PC-3 (cell line): ENCODE measurements at regions not wholly inside any gene's neighbourhood (a gene's known extent, or its start where the extent isn't known, plus 50 kb on each side); places are given as distances from the start of the nearest gene placed in this dataset.

ENCODE experiments used
- ATAC-seq: fragments of 200-7000 bp; cut with Tn5 transposase; 2 replicates; pipeline ENCODE4 v1.9.1; 2020; ENCODE audit warnings: mild to moderate bottlenecking, moderate library complexity
- BruUV-seq: library from RNA; stranded (reverse); fragments of 400-500 nt; replicated peaks from 2 replicates; lab custom pipeline; 2021; lab: Mats Ljungman, UMichigan
- CTCF ChIA-PET: fragments of 300-600 bp; sonication (Branson Sonifier 250); formaldehyde crosslinking; loops from one replicate; lab custom pipeline; 2022; ENCODE audit warnings: antibody characterized with exemption; lab: Charles Lee
- POLR2A ChIA-PET: fragments of 300-600 bp; sonication (Branson Sonifier 250); formaldehyde crosslinking; loops from one replicate; lab custom pipeline; 2022; ENCODE audit warnings: antibody characterized with exemption; ENCODE audit not compliant: unreplicated experiment; lab: Charles Lee
- DNase-seq: peaks from one replicate; pipeline ENCODE4 v3.0.0-alpha.2; 2015
- H2AFZ ChIP-seq: fragments of 300-600 bp; sonication (generic); 2 replicates; pipeline ENCODE4 v1.6.0; 2016; ENCODE audit warnings: antibody characterized with exemption, low read length
- H3F3A ChIP-seq: fragments of 300-600 bp; sonication (generic); one replicate; pipeline ENCODE4 v1.6.0; 2017; ENCODE audit warnings: antibody characterized with exemption, low read length, control low read depth, mild to moderate bottlenecking; ENCODE audit not compliant: unreplicated experiment
- H3K27ac ChIP-seq: fragments of 300-600 bp; sonication (generic); 2 replicates; pipeline ENCODE4 v1.5.1; 2016; ENCODE audit warnings: mild to moderate bottlenecking, low read length
- H3K27me3 ChIP-seq: fragments of 300-600 bp; sonication (generic); 2 replicates; pipeline ENCODE4 v1.6.1; 2016; ENCODE audit warnings: low read length, mixed read lengths
- H3K36me3 ChIP-seq: fragments of 300-600 bp; sonication (generic); 2 replicates; pipeline ENCODE4 v1.6.1; 2016; ENCODE audit warnings: low read depth, mixed run types, low read length, mixed read lengths
- H3K4me1 ChIP-seq: fragments of 300-600 bp; sonication (generic); 2 replicates; pipeline ENCODE4 v1.5.1; 2016; ENCODE audit warnings: low read length; ENCODE audit not compliant: insufficient read depth
- H3K4me2 ChIP-seq: fragments of 300-600 bp; sonication (generic); 2 replicates; pipeline ENCODE4 v1.6.0; 2016; ENCODE audit warnings: low read length
- H3K4me3 ChIP-seq: fragments of 300-600 bp; sonication (generic); 2 replicates; pipeline ENCODE4 v1.5.1; 2016; ENCODE audit warnings: mild to moderate bottlenecking, low read length, mixed read lengths
- H3K79me2 ChIP-seq: fragments of 300-600 bp; sonication (generic); 2 replicates; pipeline ENCODE4 v1.6.1; 2017; ENCODE audit warnings: low read length, mixed read lengths
- H3K9ac ChIP-seq: fragments of 300-600 bp; sonication (generic); 2 replicates; pipeline ENCODE4 v1.6.0; 2016; ENCODE audit warnings: mild to moderate bottlenecking, low read length
- H3K9me2 ChIP-seq: fragments of 300-600 bp; sonication (generic); replicated peaks from 2 replicates; pipeline ENCODE4 v1.6.1; 2016; ENCODE audit warnings: mixed run types, low read length, mixed read lengths
- H3K9me3 ChIP-seq: fragments of 300-600 bp; sonication (generic); 2 replicates; pipeline ENCODE4 v1.6.1; 2016; ENCODE audit warnings: low read length, mixed read lengths
- H4K20me1 ChIP-seq: fragments of 300-600 bp; sonication (generic); 2 replicates; pipeline ENCODE4 v1.6.1; 2016; ENCODE audit warnings: low read length, mixed read lengths
- CTCF ChIP-seq: fragments of 300-600 bp; sonication (generic); conservative IDR thresholded peaks from 2 replicates; pipeline ENCODE4 v1.5.1; 2017; ENCODE audit warnings: antibody characterized with exemption, low read depth, mild to moderate bottlenecking, low read length
- EZH2 ChIP-seq: fragments of 300-600 bp; sonication (generic); IDR thresholded peaks from one replicate; pipeline ENCODE4 v1.6.1; 2017; ENCODE audit warnings: antibody characterized with exemption, mild to moderate bottlenecking, low read length; ENCODE audit not compliant: unreplicated experiment
- EZH2phosphoT487 ChIP-seq: fragments of 300-600 bp; sonication (generic); IDR thresholded peaks from 2 replicates; pipeline ENCODE4 v1.6.1; 2018; ENCODE audit warnings: mild to moderate bottlenecking, antibody characterized with exemption, low read length, borderline replicate concordance
- intact Hi-C: fragments of 100-400 bp; cut with micrococcal nuclease; formaldehyde crosslinking; loops from 2 replicates; pipeline ENCODE4 v1.9.0; 2023

GRCh38 chr7:15922002-15922401, 235.5 kb upstream of the MEOX2 start:
- Histone ChIP-seq H3K4me1 (peaks cover 15% of the 10 kb centered on the region), H3K36me3 (no peaks in the 10 kb centered on the region), H3K27me3 (no peaks in the 10 kb centered on the region), H2AFZ (no peak overlapping the region), H3K9me3 (no peaks in the 10 kb centered on the region), H3K9ac (no peak overlapping the region), H4K20me1 (no peaks in the 10 kb centered on the region), H3K79me2 (no peaks in the 10 kb centered on the region), H3K27ac (0 out of 2 replicates have a peak overlapping the region, but pooled peaks have one; percentile 3), H3F3A (peaks cover 10% of the 10 kb centered on the region), H3K4me3 (no peak overlapping the region), H3K9me2 (no peaks in the 10 kb centered on the region), H3K4me2 (peak overlapping the region; percentile 24)
- DNase-seq (peak; percentile 51), ATAC-seq (peak; percentile 58)
- no peak for TF ChIP-seq EZH2
- no peak for TF ChIP-seq EZH2phosphoT487
- no peak for TF ChIP-seq CTCF
- intact Hi-C loops, result loop anchor here (1.0 to 5.0 kb wide), 3 partner anchors 140 to 460 kb away; no protein-coding TSS in a partner anchor
- ChIA-PET POLR2A (no interaction called here), CTCF (interaction anchor here (0.7 to 0.8 kb wide), 2 partner anchors 140 to 168 kb away, joined by 3 read pairs; no protein-coding TSS in a partner anchor)
- BruUV-seq, result no TSS peak

DNA sequence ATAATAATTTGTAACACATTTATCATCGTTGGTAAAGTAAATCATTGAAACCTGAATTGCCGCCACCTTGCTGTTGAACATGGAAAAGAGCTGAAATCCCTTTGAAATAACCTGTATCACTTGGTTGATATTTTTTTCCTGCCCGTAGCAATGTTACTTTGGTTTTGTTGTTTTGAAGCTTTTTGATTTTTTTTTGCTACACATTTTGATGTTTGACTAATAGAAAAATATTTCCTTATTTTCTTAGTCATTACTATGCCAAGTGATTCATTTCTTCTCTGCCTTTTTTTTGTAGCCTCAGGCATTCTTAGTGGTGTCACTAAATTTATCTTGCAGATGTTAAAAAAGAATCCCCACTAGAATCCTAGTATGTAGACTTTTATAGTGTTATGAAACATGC, 235.1 kb upstream of the MEOX2 start:
- BruUV-seq, result no TSS peak
- Histone ChIP-seq H3K9ac (peak overlapping the region; percentile 39), H3K4me2 (peak overlapping the region; percentile 85), H3K27ac (peak overlapping the region; percentile 72), H3K4me1 (peaks cover 15% of the 10 kb centered on the region), H3K79me2 (no peaks in the 10 kb centered on the region), H3K9me3 (no peaks in the 10 kb centered on the region), H3K9me2 (no peaks in the 10 kb centered on the region), H3F3A (peaks cover 10% of the 10 kb centered on the region), H3K4me3 (peak overlapping the region; percentile 56), H4K20me1 (no peaks in the 10 kb centered on the region), H2AFZ (no peak overlapping the region), H3K27me3 (no peaks in the 10 kb centered on the region), H3K36me3 (no peaks in the 10 kb centered on the region)
- ChIA-PET POLR2A (interaction anchor here (0.6 kb wide), 2 partner anchors 688 to 1154 kb away, joined by 4 to 5 read pairs; no protein-coding TSS in a partner anchor), CTCF (interaction anchor here (0.7 to 0.8 kb wide), 2 partner anchors 141 to 168 kb away, joined by 3 read pairs; no protein-coding TSS in a partner anchor)
- ATAC-seq (peak; percentile 51), DNase-seq (peak; percentile 83)
- TF ChIP-seq EZH2 (no peak), CTCF (peak; percentile 35; the same call in 1 of the 2 replicates)
- intact Hi-C loops, result loop anchor here (5.0 kb wide), 2 partner anchors 414 to 459 kb away; no protein-coding TSS in a partner anchor

DNA sequence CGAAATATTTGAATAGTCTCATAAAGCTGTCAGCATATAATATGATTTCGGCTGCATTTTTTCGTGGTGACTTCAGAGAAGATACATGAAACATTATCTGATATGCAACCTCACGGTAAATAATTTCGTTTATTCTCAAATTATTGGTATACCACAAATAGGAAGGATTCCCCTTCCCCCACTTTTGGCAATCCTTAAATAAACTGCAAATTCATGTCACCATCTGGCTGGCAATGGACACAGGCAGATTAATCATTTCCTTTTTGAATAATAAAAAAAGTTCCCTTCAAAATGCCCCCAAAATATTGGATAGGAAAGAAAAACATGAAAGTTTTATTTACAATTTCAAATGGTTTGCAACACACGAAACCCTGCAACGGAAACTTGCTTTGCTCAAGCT, 234.5 kb upstream of the MEOX2 start:
- Histone ChIP-seq H4K20me1 (no peaks in the 10 kb centered on the region), H3K9me2 (no peaks in the 10 kb centered on the region), H3K79me2 (no peaks in the 10 kb centered on the region), H3K36me3 (no peaks in the 10 kb centered on the region), H3K27ac (peak overlapping the region; percentile 72), H2AFZ (no peak overlapping the region), H3K4me2 (peak overlapping the region; percentile 85), H3K9ac (peak overlapping the region; percentile 39; the same call in 1 of the 2 replicates), H3K9me3 (no peaks in the 10 kb centered on the region), H3K4me3 (peak overlapping the region; percentile 56), H3K27me3 (no peaks in the 10 kb centered on the region), H3K4me1 (peaks cover 15% of the 10 kb centered on the region), H3F3A (peaks cover 10% of the 10 kb centered on the region)
- POLR2A ChIA-PET, result interaction anchor here (0.6 kb wide), 2 partner anchors 688 to 1153 kb away, joined by 4 to 5 read pairs; no protein-coding TSS in a partner anchor
- ATAC-seq, result peak; percentile 61
- intact Hi-C loops, result loop anchor here (5.0 kb wide), 2 partner anchors 414 to 459 kb away; no protein-coding TSS in a partner anchor
- TF ChIP-seq EZH2phosphoT487, result no peak
- TF ChIP-seq EZH2, result no peak
- TF ChIP-seq CTCF, result no peak
- peak; percentile 92 for DNase-seq
- no TSS peak for BruUV-seq
- CTCF ChIA-PET, result no interaction called here
